ENCODE measurements at regions not wholly inside any gene's neighbourhood (a gene's known extent, or its start where the extent isn't known, plus 50 kb on each side); places are given as distances from the start of the nearest gene placed in this dataset.
"Not testable (repeated sequence)": the region's sequence is repeated elsewhere in the genome, so short reads cannot be mapped to it uniquely, and the experiment has no call there.

GRCh38 chr2:21856708-21857107, 732.9 kb downstream of the TDRD15 start:
- no peaks in the 10 kb centered on the region for H3K36me3 ChIP-seq (ENCODE audit: control insufficient read depth in 2 of 2, insufficient read depth in 2 of 2, low read length in 2 of 2)
- H3K4me3 ChIP-seq (ENCODE audit: low read length in 2 of 2): no peak overlapping the region
- H3K9me3 ChIP-seq (ENCODE audit: control insufficient read depth in 2 of 2, low read length in 2 of 2): peaks cover 2 to 3% of the 10 kb centered on the region in 2 donors
- no peaks in the 10 kb centered on the region for H3K27me3 ChIP-seq (ENCODE audit: control insufficient read depth in 2 of 2, insufficient read depth in 2 of 2, low read length in 2 of 2)
- H3K9ac ChIP-seq (ENCODE audit: low read depth in 1 of 2, low read length in 2 of 2): no peak overlapping the region
- H3K27ac ChIP-seq (ENCODE audit: low read depth in 2 of 2, low read length in 2 of 2): no peak overlapping the region
- H3K4me1 ChIP-seq (ENCODE audit: control insufficient read depth in 2 of 2, insufficient read depth in 2 of 2, low read length in 2 of 2): no peaks in the 10 kb centered on the region

- H3K27ac ChIP-seq (ENCODE audit: low read depth in 2 of 2, low read length in 2 of 2): no peak overlapping the region
- no peak overlapping the region for H3K4me3 ChIP-seq (ENCODE audit: low read length in 2 of 2)
- no peaks in the 10 kb centered on the region for H3K27me3 ChIP-seq (ENCODE audit: control insufficient read depth in 2 of 2, insufficient read depth in 2 of 2, low read length in 2 of 2)
- peaks cover 0 to 3% of the 10 kb centered on the region in 2 donors for H3K9me3 ChIP-seq (ENCODE audit: control insufficient read depth in 2 of 2, low read length in 2 of 2)
- no peaks in the 10 kb centered on the region for H3K36me3 ChIP-seq (ENCODE audit: control insufficient read depth in 2 of 2, insufficient read depth in 2 of 2, low read length in 2 of 2)
- H3K9ac ChIP-seq (ENCODE audit: low read depth in 1 of 2, low read length in 2 of 2): no peak overlapping the region
- H3K4me1 ChIP-seq (ENCODE audit: control insufficient read depth in 2 of 2, insufficient read depth in 2 of 2, low read length in 2 of 2): no peaks in the 10 kb centered on the region
Observed at GRCh38 chr2:21860907-21861306, 737.1 kb downstream of the TDRD15 start.

- H3K4me1 ChIP-seq (ENCODE audit: control insufficient read depth in 2 of 2, insufficient read depth in 2 of 2, low read length in 2 of 2): no peaks in the 10 kb centered on the region
- no peak overlapping the region for H3K27ac ChIP-seq (ENCODE audit: low read depth in 2 of 2, low read length in 2 of 2)
- H3K9ac ChIP-seq (ENCODE audit: low read depth in 1 of 2, low read length in 2 of 2): no peak overlapping the region
- no peaks in the 10 kb centered on the region for H3K9me3 ChIP-seq (ENCODE audit: control insufficient read depth in 2 of 2, low read length in 2 of 2)
- no peak overlapping the region for H3K4me3 ChIP-seq (ENCODE audit: low read length in 2 of 2)
- no peaks in the 10 kb centered on the region for H3K27me3 ChIP-seq (ENCODE audit: control insufficient read depth in 2 of 2, insufficient read depth in 2 of 2, low read length in 2 of 2)
- H3K36me3 ChIP-seq (ENCODE audit: control insufficient read depth in 2 of 2, insufficient read depth in 2 of 2, low read length in 2 of 2): no peaks in the 10 kb centered on the region
Observed at GRCh38 chr2:21866316-21866715, 742.5 kb downstream of the TDRD15 start.

- H3K9ac ChIP-seq (ENCODE audit: low read depth in 1 of 2, low read length in 2 of 2): no peak overlapping the region
- no peak overlapping the region for H3K4me3 ChIP-seq (ENCODE audit: low read length in 2 of 2)
- no peaks in the 10 kb centered on the region for H3K4me1 ChIP-seq (ENCODE audit: control insufficient read depth in 2 of 2, insufficient read depth in 2 of 2, low read length in 2 of 2)
- H3K27me3 ChIP-seq (ENCODE audit: control insufficient read depth in 2 of 2, insufficient read depth in 2 of 2, low read length in 2 of 2): no peaks in the 10 kb centered on the region
- H3K27ac ChIP-seq (ENCODE audit: low read depth in 2 of 2, low read length in 2 of 2): no peak overlapping the region
- peaks cover 0 to 4% of the 10 kb centered on the region in 2 donors for H3K9me3 ChIP-seq (ENCODE audit: control insufficient read depth in 2 of 2, low read length in 2 of 2)
- no peaks in the 10 kb centered on the region for H3K36me3 ChIP-seq (ENCODE audit: control insufficient read depth in 2 of 2, insufficient read depth in 2 of 2, low read length in 2 of 2)
Observed at GRCh38 chr2:21887881-21888280, 764.1 kb downstream of the TDRD15 start.

GRCh38 chr2:21890041-21890440, 766.3 kb downstream of the TDRD15 start:
- Histone ChIP-seq H3K27ac (ENCODE audit: low read depth in 2 of 2, low read length in 2 of 2) (no peak overlapping the region), H3K27me3 (ENCODE audit: control insufficient read depth in 2 of 2, insufficient read depth in 2 of 2, low read length in 2 of 2) (no peaks in the 10 kb centered on the region), H3K4me1 (ENCODE audit: control insufficient read depth in 2 of 2, insufficient read depth in 2 of 2, low read length in 2 of 2) (no peaks in the 10 kb centered on the region), H3K4me3 (ENCODE audit: low read length in 2 of 2) (no peak overlapping the region), H3K36me3 (ENCODE audit: control insufficient read depth in 2 of 2, insufficient read depth in 2 of 2, low read length in 2 of 2) (no peaks in the 10 kb centered on the region), H3K9me3 (ENCODE audit: control insufficient read depth in 2 of 2, low read length in 2 of 2) (peaks cover 0 to 4% of the 10 kb centered on the region in 2 donors), H3K9ac (ENCODE audit: low read depth in 1 of 2, low read length in 2 of 2) (no peak overlapping the region)

GRCh38 chr2:21890716-21891115, 766.9 kb downstream of the TDRD15 start:
- H3K9me3 ChIP-seq (ENCODE audit: control insufficient read depth in 2 of 2, low read length in 2 of 2): peaks cover 0 to 4% of the 10 kb centered on the region in 2 donors
- no peak overlapping the region for H3K4me3 ChIP-seq (ENCODE audit: low read length in 2 of 2)
- H3K27ac ChIP-seq (ENCODE audit: low read depth in 2 of 2, low read length in 2 of 2): no peak overlapping the region

GRCh38 chr2:21891191-21891590, 767.4 kb downstream of the TDRD15 start:
- no peaks in the 10 kb centered on the region for H3K27me3 ChIP-seq (ENCODE audit: control insufficient read depth in 2 of 2, insufficient read depth in 2 of 2, low read length in 2 of 2)
- H3K27ac ChIP-seq (ENCODE audit: low read depth in 2 of 2, low read length in 2 of 2): no peak overlapping the region
- H3K9me3 ChIP-seq (ENCODE audit: control insufficient read depth in 2 of 2, low read length in 2 of 2): peaks cover 0 to 4% of the 10 kb centered on the region in 2 donors
- no peaks in the 10 kb centered on the region for H3K4me1 ChIP-seq (ENCODE audit: control insufficient read depth in 2 of 2, insufficient read depth in 2 of 2, low read length in 2 of 2)
- no peaks in the 10 kb centered on the region for H3K36me3 ChIP-seq (ENCODE audit: control insufficient read depth in 2 of 2, insufficient read depth in 2 of 2, low read length in 2 of 2)
- no peak overlapping the region for H3K4me3 ChIP-seq (ENCODE audit: low read length in 2 of 2)
- H3K9ac ChIP-seq (ENCODE audit: low read depth in 1 of 2, low read length in 2 of 2): no peak overlapping the region

More at GRCh38 chr2:21890716-21891115, 766.9 kb downstream of the TDRD15 start:
- H3K9ac ChIP-seq (ENCODE audit: low read depth in 1 of 2, low read length in 2 of 2): no peak overlapping the region
- no peaks in the 10 kb centered on the region for H3K4me1 ChIP-seq (ENCODE audit: control insufficient read depth in 2 of 2, insufficient read depth in 2 of 2, low read length in 2 of 2)
- H3K36me3 ChIP-seq (ENCODE audit: control insufficient read depth in 2 of 2, insufficient read depth in 2 of 2, low read length in 2 of 2): no peaks in the 10 kb centered on the region
- H3K27me3 ChIP-seq (ENCODE audit: control insufficient read depth in 2 of 2, insufficient read depth in 2 of 2, low read length in 2 of 2): no peaks in the 10 kb centered on the region

GRCh38 chr2:21892140-21892539, 768.4 kb downstream of the TDRD15 start:
- Histone ChIP-seq H3K4me1 (ENCODE audit: control insufficient read depth in 2 of 2, insufficient read depth in 2 of 2, low read length in 2 of 2) (no peaks in the 10 kb centered on the region), H3K36me3 (ENCODE audit: control insufficient read depth in 2 of 2, insufficient read depth in 2 of 2, low read length in 2 of 2) (no peaks in the 10 kb centered on the region), H3K9ac (ENCODE audit: low read depth in 1 of 2, low read length in 2 of 2) (no peak overlapping the region), H3K27ac (ENCODE audit: low read depth in 2 of 2, low read length in 2 of 2) (no peak overlapping the region), H3K27me3 (ENCODE audit: control insufficient read depth in 2 of 2, insufficient read depth in 2 of 2, low read length in 2 of 2) (no peaks in the 10 kb centered on the region), H3K4me3 (ENCODE audit: low read length in 2 of 2) (no peak overlapping the region), H3K9me3 (ENCODE audit: control insufficient read depth in 2 of 2, low read length in 2 of 2) (peaks cover 0 to 4% of the 10 kb centered on the region in 2 donors)

- Histone ChIP-seq H3K4me3 (ENCODE audit: low read length in 2 of 2) (no peak overlapping the region), H3K9me3 (ENCODE audit: control insufficient read depth in 2 of 2, low read length in 2 of 2) (peaks cover 0 to 6% of the 10 kb centered on the region in 2 donors), H3K36me3 (ENCODE audit: control insufficient read depth in 2 of 2, insufficient read depth in 2 of 2, low read length in 2 of 2) (no peaks in the 10 kb centered on the region), H3K9ac (ENCODE audit: low read depth in 1 of 2, low read length in 2 of 2) (no peak overlapping the region), H3K27me3 (ENCODE audit: control insufficient read depth in 2 of 2, insufficient read depth in 2 of 2, low read length in 2 of 2) (no peaks in the 10 kb centered on the region), H3K4me1 (ENCODE audit: control insufficient read depth in 2 of 2, insufficient read depth in 2 of 2, low read length in 2 of 2) (no peaks in the 10 kb centered on the region), H3K27ac (ENCODE audit: low read depth in 2 of 2, low read length in 2 of 2) (no peak overlapping the region)
Observed at GRCh38 chr2:21895200-21895599, 771.4 kb downstream of the TDRD15 start.

GRCh38 chr2:21908712-21909380, 785.1 kb downstream of the TDRD15 start:
- not testable (repeated sequence) for H3K4me3 ChIP-seq (ENCODE audit: low read length in 2 of 2); H3K4me1 ChIP-seq (ENCODE audit: control insufficient read depth in 2 of 2, insufficient read depth in 2 of 2, low read length in 2 of 2); H3K27ac ChIP-seq (ENCODE audit: low read depth in 2 of 2, low read length in 2 of 2); H3K9ac ChIP-seq (ENCODE audit: low read depth in 1 of 2, low read length in 2 of 2); H3K27me3 ChIP-seq (ENCODE audit: control insufficient read depth in 2 of 2, insufficient read depth in 2 of 2, low read length in 2 of 2); H3K9me3 ChIP-seq (ENCODE audit: control insufficient read depth in 2 of 2, low read length in 2 of 2); H3K36me3 ChIP-seq (ENCODE audit: control insufficient read depth in 2 of 2, insufficient read depth in 2 of 2, low read length in 2 of 2)

All from mucosa of rectum (tissue), 2 donors.